Vagina (tissue), 2 donors: ENCODE measurements at regions not wholly inside any gene's neighbourhood (a gene's known extent, or its start where the extent isn't known, plus 50 kb on each side); places are given as distances from the start of the nearest gene placed in this dataset.

ENCODE experiments used
- POLR2A ChIP-seq, 2 donors: fragments of 450-650 bp; IDR thresholded peaks; one replicate each; pipeline ENCODE4 v1.6.1; 2017; ENCODE audit warnings: antibody characterized with exemption in 2 of 2, mild to moderate bottlenecking in 2 of 2, moderate library complexity in 2 of 2
- TF ChIP-seq, protein P1 (sequence below), 3 experiments: fragments of 450-650 bp in 2 of 3; fragments of 200-600 bp in 1 of 3; sonication (generic) in 1 of 3; IDR thresholded peaks; one replicate each; pipeline ENCODE4 v1.5.1; 2017 to 2019; ENCODE audit warnings: antibody characterized with exemption in 3 of 3, mild to moderate bottlenecking in 2 of 3, moderate library complexity in 2 of 3

DNA sequence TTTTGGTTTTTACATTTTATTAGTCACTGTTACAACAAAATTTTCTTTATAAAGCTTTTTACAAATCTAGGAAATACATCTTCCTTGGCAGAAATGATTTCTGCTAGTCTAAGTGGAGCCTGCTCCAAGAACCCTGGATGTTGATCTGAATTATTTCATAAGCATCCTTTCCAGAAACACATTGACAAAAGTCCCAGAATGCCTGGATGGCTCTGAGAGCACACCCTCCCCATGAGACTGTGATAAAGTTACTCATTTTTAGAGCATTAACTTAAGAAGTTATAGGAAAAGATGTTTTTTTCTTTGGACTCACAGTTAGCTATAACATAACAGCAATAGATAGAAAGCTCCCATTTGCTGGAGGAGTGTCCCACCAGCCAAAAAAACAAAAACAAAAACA, 559.6 kb upstream of the SPRY2 start:
- TF ChIP-seq POLR2A (IDR thresholded peaks at IDR 0.05) = no peak
- TF ChIP-seq, protein P1, sequence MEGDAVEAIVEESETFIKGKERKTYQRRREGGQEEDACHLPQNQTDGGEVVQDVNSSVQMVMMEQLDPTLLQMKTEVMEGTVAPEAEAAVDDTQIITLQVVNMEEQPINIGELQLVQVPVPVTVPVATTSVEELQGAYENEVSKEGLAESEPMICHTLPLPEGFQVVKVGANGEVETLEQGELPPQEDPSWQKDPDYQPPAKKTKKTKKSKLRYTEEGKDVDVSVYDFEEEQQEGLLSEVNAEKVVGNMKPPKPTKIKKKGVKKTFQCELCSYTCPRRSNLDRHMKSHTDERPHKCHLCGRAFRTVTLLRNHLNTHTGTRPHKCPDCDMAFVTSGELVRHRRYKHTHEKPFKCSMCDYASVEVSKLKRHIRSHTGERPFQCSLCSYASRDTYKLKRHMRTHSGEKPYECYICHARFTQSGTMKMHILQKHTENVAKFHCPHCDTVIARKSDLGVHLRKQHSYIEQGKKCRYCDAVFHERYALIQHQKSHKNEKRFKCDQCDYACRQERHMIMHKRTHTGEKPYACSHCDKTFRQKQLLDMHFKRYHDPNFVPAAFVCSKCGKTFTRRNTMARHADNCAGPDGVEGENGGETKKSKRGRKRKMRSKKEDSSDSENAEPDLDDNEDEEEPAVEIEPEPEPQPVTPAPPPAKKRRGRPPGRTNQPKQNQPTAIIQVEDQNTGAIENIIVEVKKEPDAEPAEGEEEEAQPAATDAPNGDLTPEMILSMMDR (IDR thresholded peaks at IDR 0.05) = no peak
